Breast epithelium (tissue), 4 donors: ENCODE measurements at regions not wholly inside any gene's neighbourhood (a gene's known extent, or its start where the extent isn't known, plus 50 kb on each side); places are given as distances from the start of the nearest gene placed in this dataset.
"Not testable (repeated sequence)": the region's sequence is repeated elsewhere in the genome, so short reads cannot be mapped to it uniquely, and the experiment has no call there.

Source experiments
- DNase-seq, 2 donors: peaks; one replicate each; pipeline ENCODE4 v3.0.0-alpha.2; 2019; ENCODE audit warnings: low spot score in 2 of 2
- H3K27ac ChIP-seq, 2 donors: fragments of 200-600 bp; sonication (generic) in 1 of 2; one replicate each; pipeline ENCODE4 v1.5.1; 2016 to 2019; ENCODE audit warnings: mild to moderate bottlenecking in 1 of 2
- H3K27me3 ChIP-seq, 2 donors: fragments of 200-600 bp; sonication (generic) in 1 of 2; one replicate each; pipeline versions ENCODE4 v1.5.1 to v1.6.0; 2017 to 2019; ENCODE audit warnings: control low read depth in 1 of 2, mild to moderate bottlenecking in 1 of 2
- H3K36me3 ChIP-seq: fragments of 200-600 bp; one replicate; pipeline ENCODE4 v1.5.1; 2019
- H3K4me1 ChIP-seq, 2 donors: fragments of 200-600 bp; sonication (generic); one replicate each; pipeline ENCODE4 v1.5.1; 2016 to 2019; ENCODE audit warnings: control low read depth in 1 of 2
- H3K4me3 ChIP-seq, 3 donors: fragments of 200-600 bp; sonication (generic); 1 replicate in 2 of 3; 2 replicates in 1 of 3; pipeline ENCODE4 v1.5.1; 2016 to 2019; ENCODE audit warnings: mild to moderate bottlenecking in 3 of 3, moderate library complexity in 2 of 3
- H3K9me3 ChIP-seq, 2 donors: fragments of 200-600 bp; sonication (generic) in 1 of 2; one replicate each; pipeline ENCODE4 v1.5.1; 2016 to 2019; ENCODE audit warnings: control low read depth in 1 of 2
- CTCF ChIP-seq, 3 donors: fragments of 450-650 bp; IDR thresholded peaks; one replicate each; pipeline ENCODE4 v1.5.1; 2016 to 2017; ENCODE audit warnings: antibody characterized with exemption in 3 of 3, mild to moderate bottlenecking in 3 of 3, moderate library complexity in 3 of 3
- POLR2A ChIP-seq: fragments of 450-650 bp; IDR thresholded peaks from one replicate; pipeline ENCODE4 v1.6.1; 2016; ENCODE audit warnings: antibody characterized with exemption, mild to moderate bottlenecking, moderate library complexity
- POLR2AphosphoS5 ChIP-seq, 3 donors: sonication (generic); formaldehyde crosslinking; IDR thresholded peaks; one replicate each; pipeline ENCODE4 v1.6.1; 2017; ENCODE audit warnings: antibody characterized with exemption in 3 of 3
- intact Hi-C: fragments of 100-400 bp; cut with DNase I; formaldehyde crosslinking; loops from one replicate; pipeline ENCODE4 v1.15.1; 2023; ENCODE audit warnings: low total_unique reads

- H3K27ac ChIP-seq = no peak overlapping the region
- no peaks in the 10 kb centered on the region for H3K9me3 ChIP-seq
- no peak overlapping the region for H3K4me3 ChIP-seq
- no peaks in the 10 kb centered on the region for H3K4me1 ChIP-seq
- no peaks in the 10 kb centered on the region for H3K27me3 ChIP-seq
- TF ChIP-seq CTCF (IDR thresholded peaks at IDR 0.05) = no peak
- TF ChIP-seq POLR2A = no peak
- no peak for TF ChIP-seq POLR2AphosphoS5 (IDR thresholded peaks at IDR 0.05)
- intact Hi-C loops = no loop called here
- H3K36me3 ChIP-seq = no peaks in the 10 kb centered on the region
- DNase-seq = no peak
Observed at GRCh38 chr3:109985943-109986555, 648.7 kb upstream of the DPPA4 start.

- no peaks in the 10 kb centered on the region for H3K36me3 ChIP-seq
- DNase-seq = no peak
- TF ChIP-seq CTCF (IDR thresholded peaks at IDR 0.05) (no peak), POLR2A (no peak), POLR2AphosphoS5 (IDR thresholded peaks at IDR 0.05) (no peak)
- intact Hi-C loops = no loop called here
- H3K9me3 ChIP-seq = no peaks in the 10 kb centered on the region
- no peaks in the 10 kb centered on the region for H3K27me3 ChIP-seq
- H3K4me1 ChIP-seq = no peaks in the 10 kb centered on the region
- no peak overlapping the region for H3K27ac ChIP-seq
- H3K4me3 ChIP-seq = no peak overlapping the region
Observed at GRCh38 chr3:109994853-109995252, 657.5 kb upstream of the DPPA4 start.

- TF ChIP-seq CTCF (IDR thresholded peaks at IDR 0.05) (no peak), POLR2A (no peak), POLR2AphosphoS5 (IDR thresholded peaks at IDR 0.05) (no peak)
- no peak for DNase-seq
Observed at GRCh38 chr3:109995377-109995776, 658.0 kb upstream of the DPPA4 start.

GRCh38 chr3:110001905-110002304 lies 664.6 kb upstream of the DPPA4 start:
- H3K4me3 ChIP-seq, H3K27me3 ChIP-seq, H3K9me3 ChIP-seq, H3K4me1 ChIP-seq, intact Hi-C loops, H3K36me3 ChIP-seq, DNase-seq, H3K27ac ChIP-seq: not testable (repeated sequence)

More at GRCh38 chr3:109995377-109995776, 658.0 kb upstream of the DPPA4 start:
- Histone ChIP-seq H3K9me3 (no peaks in the 10 kb centered on the region), H3K4me1 (no peaks in the 10 kb centered on the region), H3K27ac (no peak overlapping the region), H3K27me3 (no peaks in the 10 kb centered on the region), H3K4me3 (no peak overlapping the region), H3K36me3 (no peaks in the 10 kb centered on the region)
- intact Hi-C loops = no loop called here

- Histone ChIP-seq H3K4me3 (no peak overlapping the region), H3K27ac (no peak overlapping the region), H3K9me3 (no peaks in the 10 kb centered on the region), H3K27me3 (no peaks in the 10 kb centered on the region), H3K4me1 (no peaks in the 10 kb centered on the region), H3K36me3 (no peaks in the 10 kb centered on the region)
- no peak for DNase-seq
- intact Hi-C loops = no loop called here
- TF ChIP-seq POLR2A (no peak), CTCF (IDR thresholded peaks at IDR 0.05) (no peak), POLR2AphosphoS5 (IDR thresholded peaks at IDR 0.05) (no peak)
Observed at GRCh38 chr3:110006913-110007312, 669.6 kb upstream of the DPPA4 start.
